ENCODE measurements at regions not wholly inside any gene's neighbourhood (a gene's known extent, or its start where the extent isn't known, plus 50 kb on each side); places are given as distances from the start of the nearest gene placed in this dataset.
A peak's percentile ranks its signal among the peaks of the same experiment; 100 is the strongest.

GRCh38 chr7:130927564-130927963, 193.6 kb upstream of the KLF14 start:
- Mint-ChIP-seq H3K4me1 (ENCODE audit: low read depth) (peaks cover 93% of the 10 kb centered on the region), H3K27ac (peak overlapping the region; percentile 91), H3K9me3 (no peaks in the 10 kb centered on the region), H3K4me3 (no peak overlapping the region), H3K27me3 (no peaks in the 10 kb centered on the region), H3K36me3 (ENCODE audit: low read depth) (peaks cover 87% of the 10 kb centered on the region)

GRCh38 chr7:130929896-130930659, 196.1 kb upstream of the KLF14 start:
- H3K27me3 Mint-ChIP-seq: no peaks in the 10 kb centered on the region
- peak overlapping the region; percentile 50 for H3K27ac Mint-ChIP-seq
- peaks cover 88% of the 10 kb centered on the region for H3K36me3 Mint-ChIP-seq (ENCODE audit: low read depth)
- H3K4me3 Mint-ChIP-seq: peak overlapping the region; percentile 9
- H3K4me1 Mint-ChIP-seq (ENCODE audit: low read depth): peaks cover 88% of the 10 kb centered on the region
- H3K9me3 Mint-ChIP-seq: no peaks in the 10 kb centered on the region

- peak overlapping the region; percentile 50 for H3K27ac Mint-ChIP-seq
- H3K9me3 Mint-ChIP-seq: no peaks in the 10 kb centered on the region
- peak overlapping the region; percentile 9 for H3K4me3 Mint-ChIP-seq
- H3K4me1 Mint-ChIP-seq (ENCODE audit: low read depth): peaks cover 88% of the 10 kb centered on the region
- peaks cover 88% of the 10 kb centered on the region for H3K36me3 Mint-ChIP-seq (ENCODE audit: low read depth)
- H3K27me3 Mint-ChIP-seq: no peaks in the 10 kb centered on the region
These were observed 196.7 kb upstream of the KLF14 start for GRCh38 chr7:130930681-130931080.

- peak overlapping the region; percentile 50 for H3K27ac Mint-ChIP-seq
- no peaks in the 10 kb centered on the region for H3K27me3 Mint-ChIP-seq
- no peak overlapping the region for H3K4me3 Mint-ChIP-seq
- H3K4me1 Mint-ChIP-seq (ENCODE audit: low read depth): peaks cover 88% of the 10 kb centered on the region
- peaks cover 88% of the 10 kb centered on the region for H3K36me3 Mint-ChIP-seq (ENCODE audit: low read depth)
- no peaks in the 10 kb centered on the region for H3K9me3 Mint-ChIP-seq
These were observed 197.4 kb upstream of the KLF14 start for GRCh38 chr7:130931423-130931822.

GRCh38 chr7:130932088-130932487, 198.1 kb upstream of the KLF14 start:
- H3K4me3 Mint-ChIP-seq: no peak overlapping the region
- peaks cover 89% of the 10 kb centered on the region for H3K4me1 Mint-ChIP-seq (ENCODE audit: low read depth)
- H3K27me3 Mint-ChIP-seq: no peaks in the 10 kb centered on the region
- no peaks in the 10 kb centered on the region for H3K9me3 Mint-ChIP-seq
- peaks cover 88% of the 10 kb centered on the region for H3K36me3 Mint-ChIP-seq (ENCODE audit: low read depth)
- H3K27ac Mint-ChIP-seq: peak overlapping the region; percentile 74

GRCh38 chr7:130932667-130933432, 198.8 kb upstream of the KLF14 start:
- Mint-ChIP-seq H3K36me3 (ENCODE audit: low read depth) (peaks cover 86% of the 10 kb centered on the region), H3K27me3 (no peaks in the 10 kb centered on the region), H3K27ac (no peak overlapping the region), H3K4me3 (no peak overlapping the region), H3K9me3 (no peaks in the 10 kb centered on the region), H3K4me1 (ENCODE audit: low read depth) (peaks cover 88% of the 10 kb centered on the region)

- no peaks in the 10 kb centered on the region for H3K27me3 Mint-ChIP-seq
- H3K4me3 Mint-ChIP-seq: no peak overlapping the region
- peaks cover 90% of the 10 kb centered on the region for H3K36me3 Mint-ChIP-seq (ENCODE audit: low read depth)
- no peaks in the 10 kb centered on the region for H3K9me3 Mint-ChIP-seq
- H3K4me1 Mint-ChIP-seq (ENCODE audit: low read depth): peaks cover 89% of the 10 kb centered on the region
- peak overlapping the region; percentile 68 for H3K27ac Mint-ChIP-seq
These were observed 199.9 kb upstream of the KLF14 start for GRCh38 chr7:130933919-130934318.

GRCh38 chr7:130935564-130936157, 201.7 kb upstream of the KLF14 start:
- Mint-ChIP-seq H3K4me3 (peak overlapping the region; percentile 17), H3K27me3 (no peaks in the 10 kb centered on the region), H3K36me3 (ENCODE audit: low read depth) (peaks cover 92% of the 10 kb centered on the region), H3K9me3 (no peaks in the 10 kb centered on the region), H3K4me1 (ENCODE audit: low read depth) (peaks cover 87% of the 10 kb centered on the region), H3K27ac (peak overlapping the region; percentile 64)

- H3K27ac Mint-ChIP-seq: peak overlapping the region; percentile 64
- peaks cover 93% of the 10 kb centered on the region for H3K36me3 Mint-ChIP-seq (ENCODE audit: low read depth)
- no peaks in the 10 kb centered on the region for H3K9me3 Mint-ChIP-seq
- H3K4me1 Mint-ChIP-seq (ENCODE audit: low read depth): peaks cover 87% of the 10 kb centered on the region
- peak overlapping the region; percentile 24 for H3K4me3 Mint-ChIP-seq
- H3K27me3 Mint-ChIP-seq: no peaks in the 10 kb centered on the region
These were observed 202.4 kb upstream of the KLF14 start for GRCh38 chr7:130936202-130936931.

GRCh38 chr7:130937016-130937415, 203.0 kb upstream of the KLF14 start:
- Mint-ChIP-seq H3K9me3 (no peaks in the 10 kb centered on the region), H3K27ac (peak overlapping the region; percentile 64), H3K27me3 (no peaks in the 10 kb centered on the region), H3K36me3 (ENCODE audit: low read depth) (peaks cover 93% of the 10 kb centered on the region), H3K4me3 (no peak overlapping the region), H3K4me1 (ENCODE audit: low read depth) (peaks cover 89% of the 10 kb centered on the region)

GRCh38 chr7:130937830-130938229, 203.8 kb upstream of the KLF14 start:
- no peaks in the 10 kb centered on the region for H3K27me3 Mint-ChIP-seq
- H3K27ac Mint-ChIP-seq: peak overlapping the region; percentile 88
- peak overlapping the region; percentile 35 for H3K4me3 Mint-ChIP-seq

GRCh38 chr7:130938661-130939060, 204.7 kb upstream of the KLF14 start:
- Mint-ChIP-seq H3K36me3 (ENCODE audit: low read depth) (peaks cover 97% of the 10 kb centered on the region), H3K27ac (peak overlapping the region; percentile 88)

More at GRCh38 chr7:130937830-130938229, 203.8 kb upstream of the KLF14 start:
- Mint-ChIP-seq H3K4me1 (ENCODE audit: low read depth) (peaks cover 95% of the 10 kb centered on the region), H3K36me3 (ENCODE audit: low read depth) (peaks cover 97% of the 10 kb centered on the region), H3K9me3 (no peaks in the 10 kb centered on the region)

GRCh38 chr7:130939321-130940095, 205.5 kb upstream of the KLF14 start:
- Mint-ChIP-seq H3K36me3 (ENCODE audit: low read depth) (peaks cover 96% of the 10 kb centered on the region), H3K4me1 (ENCODE audit: low read depth) (peaks cover 96% of the 10 kb centered on the region), H3K27me3 (no peaks in the 10 kb centered on the region), H3K9me3 (no peaks in the 10 kb centered on the region), H3K4me3 (peak overlapping the region; percentile 32), H3K27ac (peak overlapping the region; percentile 46)

More at GRCh38 chr7:130938661-130939060, 204.7 kb upstream of the KLF14 start:
- no peaks in the 10 kb centered on the region for H3K27me3 Mint-ChIP-seq
- no peaks in the 10 kb centered on the region for H3K9me3 Mint-ChIP-seq
- H3K4me3 Mint-ChIP-seq: peak overlapping the region; percentile 35
- H3K4me1 Mint-ChIP-seq (ENCODE audit: low read depth): peaks cover 95% of the 10 kb centered on the region

- peaks cover 97% of the 10 kb centered on the region for H3K36me3 Mint-ChIP-seq (ENCODE audit: low read depth)
- H3K4me1 Mint-ChIP-seq (ENCODE audit: low read depth): peaks cover 96% of the 10 kb centered on the region
These were observed 206.3 kb upstream of the KLF14 start for GRCh38 chr7:130940326-130940725.

More at GRCh38 chr7:130940326-130940725, 206.3 kb upstream of the KLF14 start:
- Mint-ChIP-seq H3K4me3 (peak overlapping the region; percentile 83), H3K9me3 (no peaks in the 10 kb centered on the region), H3K27ac (peak overlapping the region; percentile 81), H3K27me3 (no peaks in the 10 kb centered on the region)

All from stimulated activated naive CD8-positive, alpha-beta T cell treated with anti-CD3 and anti-CD28 coated beads, Interleukin-15, Interleukin-2, amounts not matched to agents 100 ng/mL and 50 ng/mL, for 24 hours (primary cell).